Endodermal cell (in vitro differentiated cells): ENCODE measurements at regions not wholly inside any gene's neighbourhood (a gene's known extent, or its start where the extent isn't known, plus 50 kb on each side); places are given as distances from the start of the nearest gene placed in this dataset.

Source experiments
- DNase-seq: peaks from one replicate; pipeline ENCODE4 v3.0.0-alpha.2; 2017
- H3K27ac ChIP-seq: 2 replicates; pipeline ENCODE4 v1.5.1; 2013; ENCODE audit warnings: mild to moderate bottlenecking, low read depth, low read length, moderate library complexity
- H3K27me3 ChIP-seq: 2 replicates; pipeline ENCODE4 v1.6.1; 2013; ENCODE audit warnings: mild to moderate bottlenecking, low read length, moderate library complexity; ENCODE audit not compliant: insufficient read depth, control insufficient read depth, poor library complexity, severe bottlenecking
- H3K36me3 ChIP-seq: 2 replicates; pipeline ENCODE4 v1.7.0; 2013; ENCODE audit warnings: mild to moderate bottlenecking, low read length, moderate library complexity; ENCODE audit not compliant: control insufficient read depth, insufficient read depth
- H3K4me1 ChIP-seq: one replicate; pipeline ENCODE4 v1.7.0; 2013; ENCODE audit warnings: low read length; ENCODE audit not compliant: control insufficient read depth, insufficient read depth
- H3K4me3 ChIP-seq: 2 replicates; pipeline ENCODE4 v1.5.1; 2013; ENCODE audit warnings: mild to moderate bottlenecking, low read length, moderate library complexity
- H3K9ac ChIP-seq: 2 replicates; pipeline ENCODE4 v1.6.1; 2013; ENCODE audit warnings: mild to moderate bottlenecking, low read length, moderate library complexity; ENCODE audit not compliant: poor library complexity, severe bottlenecking; ENCODE audit errors: extremely low read depth
- H3K9me3 ChIP-seq: 2 replicates; pipeline ENCODE4 v1.6.1; 2013; ENCODE audit warnings: mild to moderate bottlenecking, low read length, moderate library complexity; ENCODE audit not compliant: control insufficient read depth
- H3K27ac Mint-ChIP-seq: 2 replicates; pipeline ENCODE4 v1.8.0; 2020; ENCODE audit warnings: mixed read lengths
- H3K27me3 Mint-ChIP-seq: 2 replicates; pipeline ENCODE4 v1.8.0; 2021; ENCODE audit warnings: mild to moderate bottlenecking, mixed read lengths; ENCODE audit not compliant: insufficient read depth
- H3K36me3 Mint-ChIP-seq: 2 replicates; pipeline ENCODE4 v1.8.0; 2020; ENCODE audit warnings: low read depth, mixed read lengths
- H3K4me1 Mint-ChIP-seq: 2 replicates; pipeline ENCODE4 v1.8.0; 2020; ENCODE audit warnings: mixed read lengths
- H3K4me3 Mint-ChIP-seq: 2 replicates; pipeline ENCODE4 v1.8.0; 2020; ENCODE audit warnings: mild to moderate bottlenecking, moderate library complexity, mixed read lengths
- H3K9me3 Mint-ChIP-seq: 2 replicates; pipeline ENCODE4 v1.8.0; 2020; ENCODE audit warnings: mild to moderate bottlenecking, mixed read lengths
- CTCF ChIP-seq: fragments of 200-600 bp; sonication (generic); conservative IDR thresholded peaks from 2 replicates; pipeline ENCODE4 v1.5.0; 2021; ENCODE audit warnings: antibody characterized with exemption, mild to moderate bottlenecking
- WGBS, 2 experiments: methylation state at CpG; one replicate each; pipeline versions ENCODE4 v1.1.5 to v1.1.7; 2013; ENCODE audit warnings: missing lambda C conversion rate in 2 of 2, mixed read lengths in 1 of 2; ENCODE audit not compliant: insufficient coverage in 1 of 2, insufficient read length in 1 of 2; 5-methylcytosine and 5-hydroxymethylcytosine counted together

DNA sequence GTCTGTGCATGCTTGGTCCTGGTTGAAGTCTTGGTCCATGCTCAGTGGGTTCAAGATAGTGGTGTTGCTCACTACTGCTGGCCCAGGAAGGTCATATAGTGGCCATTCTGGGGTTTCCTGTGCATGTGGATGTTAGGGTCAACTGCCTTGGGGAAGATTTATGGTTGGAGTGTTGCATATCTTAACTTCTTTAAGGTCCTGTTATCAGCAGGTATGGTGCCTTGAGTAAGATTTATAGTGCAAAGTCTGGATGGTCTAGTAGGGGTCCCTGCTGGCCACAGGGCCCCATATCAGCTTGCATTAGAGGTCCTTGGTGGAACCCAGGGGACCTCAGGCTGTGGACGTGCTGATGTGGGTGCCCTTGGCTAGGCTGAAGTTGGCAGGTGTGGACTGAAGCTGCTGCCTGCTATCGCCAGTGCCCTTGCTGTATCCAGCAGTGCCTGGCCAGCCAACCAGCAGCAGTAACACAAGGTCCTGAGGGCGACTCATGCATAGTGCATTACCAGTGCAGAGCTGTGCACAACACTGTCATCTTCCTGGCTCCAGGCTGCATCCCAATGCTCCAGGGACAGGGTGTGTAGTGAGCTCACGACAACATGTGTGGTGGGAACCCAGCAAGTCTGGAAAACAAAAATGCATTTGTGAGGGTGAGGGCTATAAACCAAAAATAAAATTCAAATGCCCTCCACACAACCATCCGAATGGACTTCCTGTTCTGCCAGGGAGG lies 61.0 kb downstream of the BEX3 start:
- Histone ChIP-seq H3K4me1 (peaks cover 3% of the 10 kb centered on the region), H3K36me3 (no peaks in the 10 kb centered on the region), H3K27me3 (no peaks in the 10 kb centered on the region), H3K9me3 (no peaks in the 10 kb centered on the region), H3K9ac (no peak overlapping the region), H3K27ac (no peak overlapping the region), H3K4me3 (no peak overlapping the region)
- Mint-ChIP-seq H3K36me3 (peaks cover 6% of the 10 kb centered on the region), H3K4me3 (no peak overlapping the region), H3K4me1 (peaks cover 59% of the 10 kb centered on the region), H3K9me3 (peaks cover 17% of the 10 kb centered on the region), H3K27me3 (no peaks in the 10 kb centered on the region), H3K27ac (peak overlapping the region; percentile 73)
- 80 to 95% methylated on average over 2 to 5 of the region's 5 CpGs for WGBS, 2 experiments
- peak; percentile 43 for DNase-seq
- TF ChIP-seq CTCF = no peak

DNA sequence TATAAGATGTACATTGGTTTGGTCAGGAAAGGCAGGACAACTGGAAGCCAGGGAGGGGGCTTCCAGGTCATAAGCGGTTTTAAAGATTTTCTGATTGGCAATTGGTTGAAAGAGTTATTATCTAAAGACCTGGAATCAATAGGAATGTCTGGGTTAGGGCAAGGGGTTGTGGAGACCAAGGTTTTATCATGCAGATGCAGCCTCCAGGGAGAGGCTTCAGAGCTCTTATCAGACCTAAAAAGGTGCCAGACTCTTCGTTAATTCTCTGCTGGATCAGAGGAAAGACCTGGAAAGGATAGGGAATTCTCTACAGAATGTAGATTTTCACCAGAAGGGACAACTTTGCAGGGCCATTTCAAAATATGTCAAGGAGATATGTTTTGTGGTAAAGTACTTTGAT lies 62.8 kb downstream of the BEX3 start:
- H3K27ac Mint-ChIP-seq = peak overlapping the region; percentile 92
- peaks cover 73% of the 10 kb centered on the region for H3K4me1 Mint-ChIP-seq

DNA sequence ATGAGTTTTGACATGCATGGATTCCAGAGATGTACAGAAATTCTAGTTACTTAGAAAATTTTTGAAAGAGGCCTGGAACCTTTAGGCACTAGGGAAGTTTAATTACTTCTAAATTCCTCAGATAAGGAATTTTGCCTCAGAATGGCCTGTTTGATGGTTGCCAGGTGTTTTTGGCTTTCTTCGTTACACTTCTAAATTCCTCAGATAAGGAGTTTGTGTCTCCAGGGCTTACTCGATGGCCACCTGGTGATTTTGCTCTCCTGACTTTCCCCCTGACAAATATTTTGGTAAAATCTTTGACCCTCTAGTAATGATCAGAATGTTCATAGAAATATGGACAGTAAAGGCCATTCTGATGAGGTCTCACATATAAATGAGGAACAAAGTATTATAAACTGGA lies 64.3 kb downstream of the BEX3 start:
- H3K36me3 Mint-ChIP-seq = no peaks in the 10 kb centered on the region
- H3K9me3 ChIP-seq = no peaks in the 10 kb centered on the region
- peak overlapping the region; percentile 70 for H3K27ac ChIP-seq
- H3K4me3 Mint-ChIP-seq = peak overlapping the region; percentile 41
- no peaks in the 10 kb centered on the region for H3K36me3 ChIP-seq
- no peak for TF ChIP-seq CTCF
- peak overlapping the region; percentile 98 for H3K9ac ChIP-seq
- DNase-seq = no peak
- H3K27ac Mint-ChIP-seq = peak overlapping the region; percentile 95
- WGBS, 2 experiments = 0 to 17% methylated on average over 1 to 2 of the region's 2 CpGs
- peaks cover 10% of the 10 kb centered on the region for H3K4me1 ChIP-seq
- no peaks in the 10 kb centered on the region for H3K27me3 Mint-ChIP-seq
- H3K4me3 ChIP-seq = peak overlapping the region; percentile 84
- H3K9me3 Mint-ChIP-seq = peaks cover 9% of the 10 kb centered on the region
- H3K4me1 Mint-ChIP-seq = peaks cover 78% of the 10 kb centered on the region
- H3K27me3 ChIP-seq = no peaks in the 10 kb centered on the region

More for the DNA sequence above, 62.8 kb downstream of the BEX3 start:
- WGBS, 2 experiments = 7 to 40% methylated on average over 1 to 2 of the region's 2 CpGs
- H3K27ac ChIP-seq = peak overlapping the region; percentile 70
- peak overlapping the region; percentile 98 for H3K9ac ChIP-seq
- Mint-ChIP-seq H3K9me3 (peaks cover 13% of the 10 kb centered on the region), H3K36me3 (peaks cover 6% of the 10 kb centered on the region), H3K27me3 (no peaks in the 10 kb centered on the region), H3K4me3 (peak overlapping the region; percentile 41)
- no peaks in the 10 kb centered on the region for H3K36me3 ChIP-seq
- no peaks in the 10 kb centered on the region for H3K27me3 ChIP-seq
- peak overlapping the region; percentile 84 for H3K4me3 ChIP-seq
- H3K9me3 ChIP-seq = no peaks in the 10 kb centered on the region
- peak; percentile 81 for DNase-seq
- H3K4me1 ChIP-seq = peaks cover 3% of the 10 kb centered on the region
- TF ChIP-seq CTCF = no peak
